Panc1 (cell line): ENCODE measurements at regions not wholly inside any gene's neighbourhood (a gene's known extent, or its start where the extent isn't known, plus 50 kb on each side); places are given as distances from the start of the nearest gene placed in this dataset.

Source experiments
- ATAC-seq: fragments of 200-7000 bp; cut with Tn5 transposase; 2 replicates; pipeline ENCODE4 v1.9.1; 2020; ENCODE audit warnings: mild to moderate bottlenecking, moderate library complexity
- BruUV-seq: library from RNA; stranded (reverse); fragments of 400-500 nt; replicated peaks from 2 replicates; lab custom pipeline; 2021; lab: Mats Ljungman, UMichigan
- CTCF ChIA-PET: fragments of 300-600 bp; sonication (Branson Sonifier 250); formaldehyde crosslinking; loops from one replicate; lab custom pipeline; 2022; ENCODE audit warnings: antibody characterized with exemption; lab: Charles Lee
- POLR2A ChIA-PET: fragments of 300-600 bp; sonication (Branson Sonifier 250); formaldehyde crosslinking; loops from one replicate; lab custom pipeline; 2022; ENCODE audit warnings: antibody characterized with exemption; lab: Charles Lee
- DNase-seq: peaks from one replicate; pipeline ENCODE4 v3.0.0-alpha.2; 2010; ENCODE audit warnings: low read depth, low spot score
- H3K27ac ChIP-seq: 2 replicates; pipeline ENCODE4 v1.5.1; 2011; ENCODE audit warnings: mild to moderate bottlenecking, low read length, inconsistent platforms
- H3K27me3 ChIP-seq: fragments of 200-500 bp; sonication (Bioruptor generic); 2 replicates; pipeline ENCODE4 v1.6.0; 2014; ENCODE audit warnings: low read length, inconsistent platforms; ENCODE audit not compliant: control insufficient read depth, insufficient read depth
- H3K36me3 ChIP-seq: fragments of 200-500 bp; sonication (Bioruptor generic); 2 replicates; pipeline ENCODE4 v1.5.1; 2014; ENCODE audit warnings: inconsistent platforms, mild to moderate bottlenecking, low read length, moderate library complexity; ENCODE audit not compliant: control insufficient read depth, insufficient read depth
- H3K4me1 ChIP-seq: 2 replicates; pipeline ENCODE4 v1.5.1; 2011; ENCODE audit warnings: inconsistent platforms, mild to moderate bottlenecking, low read length, moderate library complexity; ENCODE audit not compliant: control insufficient read depth, insufficient read depth
- H3K4me3 ChIP-seq, 2 experiments: 2 replicates each; pipeline ENCODE4 v1.5.1; 2011 to 2012; ENCODE audit warnings: low read depth in 2 of 2, low read length in 2 of 2, mild to moderate bottlenecking in 2 of 2, inconsistent platforms in 1 of 2, moderate library complexity in 1 of 2
- H3K9me3 ChIP-seq: fragments of 200-500 bp; sonication (Bioruptor generic); 2 replicates; pipeline ENCODE4 v1.5.1; 2014; ENCODE audit warnings: low read depth, mild to moderate bottlenecking, inconsistent platforms, low read length, moderate library complexity; ENCODE audit not compliant: control insufficient read depth, insufficient read depth
- CTCF ChIP-seq: fragments of 450-650 bp; IDR thresholded peaks from 2 replicates; pipeline ENCODE4 v1.5.1; 2017; ENCODE audit warnings: mild to moderate bottlenecking
- POLR2AphosphoS5 ChIP-seq: IDR thresholded peaks from 2 replicates; pipeline ENCODE4 v1.6.1; 2012; ENCODE audit warnings: mild to moderate bottlenecking, low read depth, low read length, moderate library complexity
- REST ChIP-seq, 2 experiments: IDR thresholded peaks; 2 replicates each; pipeline ENCODE4 v1.6.1; 2011 to 2012; ENCODE audit warnings: low read depth in 2 of 2, control low read depth in 1 of 2, low read length in 1 of 2, mild to moderate bottlenecking in 1 of 2, moderate library complexity in 1 of 2; ENCODE audit not compliant: insufficient read depth in 1 of 2
- SIN3A ChIP-seq: IDR thresholded peaks from 2 replicates; pipeline ENCODE4 v1.6.1; 2012; ENCODE audit warnings: low read depth, mild to moderate bottlenecking, low read length, moderate library complexity, borderline replicate concordance; ENCODE audit not compliant: insufficient read depth
- TCF7L2 ChIP-seq: IDR thresholded peaks from 2 replicates; pipeline ENCODE4 v1.6.1; 2011; ENCODE audit warnings: mild to moderate bottlenecking, low read depth, low read length, inconsistent platforms
- in situ Hi-C: cut with HindIII; loops from 2 replicates; pipeline ENCODE4 v1.10.0; 2016; ENCODE audit warnings: low sequenced_read_pairs, low pct_unique_long_range_greater_than_20kb
- intact Hi-C: fragments of 100-400 bp; cut with micrococcal nuclease; formaldehyde crosslinking; loops from one replicate; pipeline ENCODE4 v1.10.0; 2022; ENCODE audit not compliant: unreplicated experiment

GRCh38 chr4:11623726-11624037, 195.0 kb upstream of the HS3ST1 start:
- intact Hi-C loops, result no loop called here
- Histone ChIP-seq H3K9me3 (no peaks in the 10 kb centered on the region), H3K4me1 (no peaks in the 10 kb centered on the region), H3K27ac (no peak overlapping the region), H3K4me3 (no peak overlapping the region), H3K36me3 (no peaks in the 10 kb centered on the region), H3K27me3 (no peaks in the 10 kb centered on the region)
- in situ Hi-C loops, result no loop called here
- TF ChIP-seq CTCF (peak; percentile 50), TCF7L2 (no peak)
- ATAC-seq (no peak), DNase-seq (no peak)
- CTCF ChIA-PET, result no interaction called here
- POLR2A ChIA-PET, result no interaction called here
- BruUV-seq, result no TSS peak

- no peaks in the 10 kb centered on the region for H3K9me3 ChIP-seq
- TF ChIP-seq TCF7L2 (no peak), CTCF (no peak), REST (IDR thresholded peaks at IDR 0.05; ENCODE audit: insufficient read depth in 1 of 2, low read depth in 2 of 2, low read length in 1 of 2) (no peak), POLR2AphosphoS5 (no peak), SIN3A (no peak)
- POLR2A ChIA-PET, result no interaction called here
- in situ Hi-C loops (no loop called here), intact Hi-C loops (no loop called here)
- no TSS peak for BruUV-seq
- no peaks in the 10 kb centered on the region for H3K27me3 ChIP-seq
- H3K27ac ChIP-seq, result no peak overlapping the region
- H3K4me1 ChIP-seq, result no peaks in the 10 kb centered on the region
- ATAC-seq (no peak), DNase-seq (no peak)
- no peak overlapping the region for H3K4me3 ChIP-seq
- CTCF ChIA-PET, result no interaction called here
- no peaks in the 10 kb centered on the region for H3K36me3 ChIP-seq
Measured at GRCh38 chr4:11622961-11623725, 194.4 kb upstream of the HS3ST1 start.
